Caco-2 (cell line): ENCODE measurements at regions not wholly inside any gene's neighbourhood (a gene's known extent, or its start where the extent isn't known, plus 50 kb on each side); places are given as distances from the start of the nearest gene placed in this dataset.

Experiments used
- BruUV-seq: library from RNA; stranded (reverse); fragments of 400-500 nt; replicated peaks from 2 replicates; lab custom pipeline; 2021; lab: Mats Ljungman, UMichigan
- CTCF ChIA-PET: fragments of 300-600 bp; sonication (Branson Sonifier 250); formaldehyde crosslinking; loops from one replicate; lab custom pipeline; 2022; ENCODE audit warnings: antibody characterized with exemption; lab: Charles Lee
- POLR2A ChIA-PET: fragments of 300-600 bp; sonication (Branson Sonifier 250); formaldehyde crosslinking; loops from one replicate; lab custom pipeline; 2022; ENCODE audit warnings: antibody characterized with exemption; lab: Charles Lee
- DNase-seq, 2 experiments: peaks; one replicate each; pipeline versions ENCODE4 v3.0.0 to v3.0.0-alpha.2; 2020 to 2022
- H3K27me3 ChIP-seq: replicated peaks from 2 replicates; pipeline ENCODE4 v1.6.0; 2011; ENCODE audit warnings: low read length; ENCODE audit not compliant: control insufficient read depth, insufficient read depth
- H3K36me3 ChIP-seq: 2 replicates; pipeline ENCODE4 v1.5.1; 2011; ENCODE audit warnings: low read length; ENCODE audit not compliant: control insufficient read depth, insufficient read depth
- H3K4me1 ChIP-seq: fragments of 250-450 bp; sonication (Bioruptor Pico); 2 replicates; pipeline ENCODE4 v1.5.1; 2020; ENCODE audit warnings: mild to moderate bottlenecking
- H3K4me3 ChIP-seq: 2 replicates; pipeline ENCODE4 v1.5.1; 2011; ENCODE audit warnings: low read depth, mild to moderate bottlenecking, control low read depth, low read length
- H3K9me3 ChIP-seq: fragments of 250-450 bp; sonication (Bioruptor Pico); 2 replicates; pipeline ENCODE4 v1.5.1; 2020; ENCODE audit warnings: mild to moderate bottlenecking, moderate library complexity
- H3K27ac Mint-ChIP-seq: one replicate; pipeline ENCODE4 v1.8.0; 2022; ENCODE audit warnings: mixed read lengths; ENCODE audit not compliant: unreplicated experiment
- H3K27me3 Mint-ChIP-seq: one replicate; pipeline ENCODE4 v1.8.0; 2022; ENCODE audit warnings: mixed read lengths; ENCODE audit not compliant: insufficient read depth, unreplicated experiment
- H3K36me3 Mint-ChIP-seq: one replicate; pipeline ENCODE4 v1.8.0; 2022; ENCODE audit warnings: mild to moderate bottlenecking, mixed read lengths; ENCODE audit not compliant: insufficient read depth, unreplicated experiment
- H3K4me1 Mint-ChIP-seq: one replicate; pipeline ENCODE4 v1.8.0; 2022; ENCODE audit warnings: low read depth, mixed read lengths; ENCODE audit not compliant: unreplicated experiment
- H3K4me3 Mint-ChIP-seq: one replicate; pipeline ENCODE4 v1.8.0; 2022; ENCODE audit warnings: mild to moderate bottlenecking, moderate library complexity, mixed read lengths; ENCODE audit not compliant: unreplicated experiment
- H3K9me3 Mint-ChIP-seq: one replicate; pipeline ENCODE4 v1.8.0; 2022; ENCODE audit warnings: mixed read lengths; ENCODE audit not compliant: unreplicated experiment
- CTCF ChIP-seq, 2 experiments: fragments of 200-600 bp in 1 of 2; IDR thresholded peaks; 1 replicate in 1 of 2; 2 replicates in 1 of 2; pipeline versions ENCODE4 v1.5.1 to v1.8.0; 2011 to 2022; ENCODE audit warnings: antibody characterized with exemption in 1 of 2, control low read depth in 1 of 2, inconsistent platforms in 1 of 2, low read depth in 1 of 2, low read length in 1 of 2, mild to moderate bottlenecking in 1 of 2, moderate library complexity in 1 of 2; ENCODE audit not compliant: insufficient read depth in 1 of 2, severe bottlenecking in 1 of 2, unreplicated experiment in 1 of 2
- intact Hi-C: fragments of 100-400 bp; cut with micrococcal nuclease; formaldehyde crosslinking; loops from one replicate; pipeline ENCODE4 v1.10.0; 2022; ENCODE audit not compliant: unreplicated experiment

GRCh38 chr2:144201868-144202468 lies 318.0 kb downstream of the ZEB2 start:
- Histone ChIP-seq H3K27me3 (no peaks in the 10 kb centered on the region), H3K9me3 (no peaks in the 10 kb centered on the region), H3K4me3 (no peak overlapping the region), H3K4me1 (peaks cover 11% of the 10 kb centered on the region), H3K36me3 (no peaks in the 10 kb centered on the region)
- peaks cover 5% of the 10 kb centered on the region for H3K36me3 Mint-ChIP-seq
- ChIA-PET POLR2A (no interaction called here), CTCF (no interaction called here)
- no peaks in the 10 kb centered on the region for H3K9me3 Mint-ChIP-seq
- DNase-seq = no peak
- no peak overlapping the region for H3K4me3 Mint-ChIP-seq
- no TSS peak for BruUV-seq
- no peak for TF ChIP-seq CTCF (IDR thresholded peaks at IDR 0.05; ENCODE audit: insufficient read depth in 1 of 2, low read depth in 1 of 2, low read length in 1 of 2, severe bottlenecking in 1 of 2, unreplicated experiment in 1 of 2)
- intact Hi-C loops = no loop called here
- H3K4me1 Mint-ChIP-seq = peaks cover 11% of the 10 kb centered on the region
- H3K27ac Mint-ChIP-seq = no peak overlapping the region
- H3K27me3 Mint-ChIP-seq = no peaks in the 10 kb centered on the region

GRCh38 chr2:144201126-144201525 lies 318.8 kb downstream of the ZEB2 start:
- H3K4me3 Mint-ChIP-seq = no peak overlapping the region
- Histone ChIP-seq H3K4me1 (peaks cover 11% of the 10 kb centered on the region), H3K27me3 (no peaks in the 10 kb centered on the region), H3K4me3 (no peak overlapping the region), H3K36me3 (no peaks in the 10 kb centered on the region), H3K9me3 (no peaks in the 10 kb centered on the region)
- no TSS peak for BruUV-seq
- H3K27ac Mint-ChIP-seq = no peak overlapping the region
- H3K27me3 Mint-ChIP-seq = no peaks in the 10 kb centered on the region
- ChIA-PET CTCF (no interaction called here), POLR2A (no interaction called here)
- no peak for DNase-seq
- intact Hi-C loops = no loop called here
- H3K36me3 Mint-ChIP-seq = peaks cover 5% of the 10 kb centered on the region
- TF ChIP-seq CTCF (IDR thresholded peaks at IDR 0.05; ENCODE audit: insufficient read depth in 1 of 2, low read depth in 1 of 2, low read length in 1 of 2, severe bottlenecking in 1 of 2, unreplicated experiment in 1 of 2) = no peak
- peaks cover 11% of the 10 kb centered on the region for H3K4me1 Mint-ChIP-seq
- no peaks in the 10 kb centered on the region for H3K9me3 Mint-ChIP-seq

GRCh38 chr2:144198116-144198515 lies 321.8 kb downstream of the ZEB2 start:
- Histone ChIP-seq H3K27me3 (no peaks in the 10 kb centered on the region), H3K9me3 (no peaks in the 10 kb centered on the region), H3K36me3 (no peaks in the 10 kb centered on the region), H3K4me3 (no peak overlapping the region), H3K4me1 (peaks cover 11% of the 10 kb centered on the region)
- intact Hi-C loops = no loop called here
- DNase-seq = peak in 1 of 2 experiments; percentile 18
- H3K4me3 Mint-ChIP-seq = no peak overlapping the region
- TF ChIP-seq CTCF (IDR thresholded peaks at IDR 0.05; ENCODE audit: insufficient read depth in 1 of 2, low read depth in 1 of 2, low read length in 1 of 2, severe bottlenecking in 1 of 2, unreplicated experiment in 1 of 2) = no peak
- no TSS peak for BruUV-seq
- ChIA-PET POLR2A (no interaction called here), CTCF (no interaction called here)
- no peak overlapping the region for H3K27ac Mint-ChIP-seq
- H3K36me3 Mint-ChIP-seq = peaks cover 5% of the 10 kb centered on the region
- H3K9me3 Mint-ChIP-seq = no peaks in the 10 kb centered on the region
- H3K4me1 Mint-ChIP-seq = peaks cover 11% of the 10 kb centered on the region
- no peaks in the 10 kb centered on the region for H3K27me3 Mint-ChIP-seq
